RCC 7860 (cell line): ENCODE measurements at regions not wholly inside any gene's neighbourhood (a gene's known extent, or its start where the extent isn't known, plus 50 kb on each side); places are given as distances from the start of the nearest gene placed in this dataset.

ENCODE experiments used
- DNase-seq: peaks from one replicate; pipeline ENCODE4 v3.0.0-alpha.2; 2015; ENCODE audit warnings: low spot score
- FAIRE-seq: peaks from 2 replicates; lab custom pipeline; 2012; peaks lifted over from hg19 to GRCh38; lab: Jason Lieb, UNC

DNA sequence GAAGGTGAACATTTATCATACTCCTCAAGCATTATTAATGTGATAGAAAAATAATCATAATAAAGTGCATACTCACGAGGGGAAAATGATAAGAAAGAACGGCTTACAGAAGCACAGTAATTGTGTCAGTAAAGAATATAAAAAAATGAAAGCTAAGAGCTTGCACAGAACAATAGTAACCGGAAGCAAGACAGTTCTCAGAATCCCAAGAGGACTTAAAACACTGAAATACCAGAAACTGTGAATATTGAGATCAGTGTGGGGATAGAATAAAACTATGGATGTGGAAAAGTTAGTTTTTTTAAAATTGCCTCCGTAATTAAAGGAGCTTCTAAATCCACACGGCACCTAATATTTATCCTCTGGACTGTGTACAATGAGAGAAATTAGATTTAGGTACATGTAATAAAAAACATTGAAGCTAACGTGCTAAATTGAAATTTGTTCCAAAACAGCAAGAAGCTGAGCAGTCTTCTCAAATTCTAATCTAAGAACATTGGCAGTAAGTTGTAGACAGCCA, 482.7 kb downstream of the SLITRK6 start:
- FAIRE-seq (no peak), DNase-seq (no peak)

DNA sequence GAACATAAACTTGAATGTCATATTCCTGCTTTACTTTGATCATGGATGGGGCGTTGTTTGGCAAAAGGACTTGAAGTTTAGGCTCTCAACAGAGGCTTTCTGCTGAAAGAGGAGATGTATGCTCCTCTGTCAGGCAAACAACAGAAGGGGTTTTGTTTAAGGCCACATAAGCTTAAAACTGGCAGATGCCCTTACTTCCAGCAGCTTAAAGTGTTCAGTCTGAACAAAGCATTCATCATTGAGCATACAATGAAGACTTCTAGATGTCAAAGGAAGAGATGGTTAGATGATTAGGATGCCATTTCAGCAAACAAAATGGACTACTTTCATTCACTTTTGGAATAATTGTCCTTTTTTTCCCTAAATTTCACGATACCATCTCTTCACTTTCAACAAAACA, 484.5 kb downstream of the SLITRK6 start:
- DNase-seq (no peak), FAIRE-seq (no peak)

DNA sequence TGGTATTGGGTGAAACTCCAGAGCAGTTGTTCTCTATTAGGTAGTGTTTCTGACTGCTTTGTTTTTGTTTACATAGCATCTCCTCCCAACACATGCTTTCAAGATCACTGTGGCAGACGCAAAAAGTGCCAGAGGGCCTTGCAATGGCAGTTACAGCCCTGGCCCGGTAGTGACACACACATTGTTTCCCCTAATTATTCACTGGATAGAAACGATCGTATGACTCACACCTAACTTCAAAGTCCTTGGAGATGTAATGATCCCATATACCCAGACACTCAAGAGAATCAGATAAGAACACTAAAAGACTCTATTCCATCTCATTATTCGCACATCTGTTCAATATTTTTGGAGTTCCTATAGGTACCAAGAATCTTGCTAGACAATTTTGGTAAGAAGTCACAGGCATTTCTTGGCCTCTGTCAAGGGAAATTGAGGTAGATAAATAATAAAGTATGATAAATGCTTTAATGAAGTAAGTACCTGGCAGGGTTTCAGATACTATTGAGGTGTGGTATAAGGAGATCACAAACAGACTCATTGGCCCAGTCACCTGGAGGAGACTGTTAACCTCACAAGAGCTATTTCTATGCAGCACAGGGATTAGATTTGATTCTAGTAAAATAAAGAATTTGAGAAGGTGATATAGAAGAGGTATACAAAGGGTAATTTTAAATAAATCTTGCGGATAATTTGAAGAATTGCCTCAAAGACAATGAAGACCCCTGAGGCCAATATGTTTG, 485.3 kb downstream of the SLITRK6 start:
- DNase-seq (no peak), FAIRE-seq (no peak)

DNA sequence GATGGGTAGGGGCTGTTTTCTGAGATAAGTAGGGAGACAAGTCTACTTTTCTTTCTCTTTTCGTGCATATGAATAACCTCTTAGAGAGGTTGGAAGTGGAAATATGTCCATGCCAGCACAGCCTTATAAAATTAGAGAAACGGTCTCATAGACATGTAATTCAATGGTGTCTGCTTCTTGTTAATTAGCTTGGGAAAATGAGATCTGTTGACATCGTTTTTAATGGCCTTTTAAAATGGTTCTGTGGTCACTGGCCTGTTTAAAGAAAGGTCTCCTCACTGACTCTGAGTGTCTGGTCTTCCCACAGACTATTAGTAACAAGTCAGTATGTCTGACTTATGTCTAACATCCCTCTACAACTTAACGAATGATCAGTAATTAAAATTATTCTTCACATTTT, 487.1 kb downstream of the SLITRK6 start:
- no peak for DNase-seq
- FAIRE-seq = no peak

DNA sequence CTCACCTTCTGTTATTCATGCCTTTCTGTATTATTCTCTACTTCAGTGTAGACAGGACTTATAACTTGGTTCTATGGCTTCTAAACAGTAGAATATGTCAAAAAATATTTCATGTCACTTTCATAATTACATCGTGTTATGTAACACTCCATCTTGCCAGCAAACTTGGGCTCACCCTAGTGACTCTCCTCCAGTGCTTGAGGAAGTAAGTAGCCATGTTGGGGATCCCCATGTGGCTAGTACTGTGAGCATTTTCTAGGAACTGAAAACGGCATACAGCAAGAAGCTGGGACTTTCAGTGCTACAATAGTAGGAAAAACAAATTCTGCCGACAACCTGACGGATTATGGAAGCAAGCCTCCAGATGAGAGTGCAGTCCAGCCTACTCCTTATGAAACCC, 495.6 kb downstream of the SLITRK6 start:
- no peak for DNase-seq
- no peak for FAIRE-seq

DNA sequence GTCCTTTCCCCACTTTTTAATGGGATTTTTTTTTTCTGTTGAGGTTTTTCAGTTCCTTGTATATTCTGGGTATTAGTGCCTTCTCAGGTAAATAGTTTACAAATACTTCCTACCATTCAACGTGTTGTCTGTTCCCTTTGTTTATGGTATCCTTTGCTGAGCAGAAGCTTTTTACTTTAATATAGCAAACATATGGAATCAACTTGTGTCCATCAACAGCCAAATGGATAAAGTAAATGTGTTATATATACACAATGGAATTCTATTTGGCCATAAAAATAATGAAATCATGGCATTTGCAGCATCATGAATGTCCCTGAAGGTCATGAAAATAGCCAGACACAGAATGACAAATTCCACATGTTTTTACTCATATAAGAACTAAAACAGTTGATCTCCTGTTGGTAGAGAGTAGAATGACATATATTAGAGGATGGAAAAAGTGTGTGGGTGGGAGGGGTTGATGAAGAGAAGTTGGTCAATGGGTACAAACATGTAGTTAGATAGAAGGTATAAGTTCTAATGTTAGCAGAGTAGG, 500.8 kb downstream of the SLITRK6 start:
- FAIRE-seq (no peak), DNase-seq (no peak)

DNA sequence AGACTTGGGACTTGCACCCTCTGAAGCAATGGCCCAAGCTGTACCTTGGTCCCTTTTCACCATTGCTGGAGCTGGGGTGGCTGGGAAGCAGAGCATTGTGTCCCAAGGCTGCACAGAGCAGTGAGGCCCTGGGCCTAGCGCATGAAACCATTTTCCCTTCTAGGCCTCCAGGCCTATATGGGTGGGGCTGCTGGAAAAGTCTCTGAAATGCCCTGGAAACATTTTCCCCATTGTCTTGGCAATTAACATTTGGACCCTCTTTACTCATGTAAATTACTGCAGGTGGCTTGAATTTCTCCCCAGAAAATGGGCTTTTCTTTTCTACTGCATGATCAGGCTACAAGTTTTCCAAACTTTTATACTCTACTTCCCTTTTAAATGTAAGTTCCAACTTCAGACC, 510.5 kb downstream of the SLITRK6 start:
- no peak for FAIRE-seq
- DNase-seq = no peak

DNA sequence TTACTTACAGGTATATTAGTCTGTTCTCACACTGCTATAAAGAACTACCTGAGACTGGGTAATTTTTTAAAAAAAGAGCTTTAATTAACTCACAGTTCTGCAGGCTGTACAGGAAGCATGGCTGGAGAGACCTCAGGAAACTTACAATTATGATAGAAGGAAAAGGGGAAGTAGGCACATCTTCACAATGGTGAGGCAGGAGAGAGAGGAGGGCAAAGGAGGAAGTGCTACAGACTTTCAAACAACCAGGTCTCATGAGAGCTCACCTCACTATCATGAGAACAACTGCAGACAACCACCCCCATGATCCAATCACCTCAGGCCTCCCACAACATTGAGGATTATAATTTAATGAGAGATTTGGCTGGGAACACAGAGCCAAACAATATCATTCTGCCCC, 511.7 kb downstream of the SLITRK6 start:
- DNase-seq = no peak
- no peak for FAIRE-seq

DNA sequence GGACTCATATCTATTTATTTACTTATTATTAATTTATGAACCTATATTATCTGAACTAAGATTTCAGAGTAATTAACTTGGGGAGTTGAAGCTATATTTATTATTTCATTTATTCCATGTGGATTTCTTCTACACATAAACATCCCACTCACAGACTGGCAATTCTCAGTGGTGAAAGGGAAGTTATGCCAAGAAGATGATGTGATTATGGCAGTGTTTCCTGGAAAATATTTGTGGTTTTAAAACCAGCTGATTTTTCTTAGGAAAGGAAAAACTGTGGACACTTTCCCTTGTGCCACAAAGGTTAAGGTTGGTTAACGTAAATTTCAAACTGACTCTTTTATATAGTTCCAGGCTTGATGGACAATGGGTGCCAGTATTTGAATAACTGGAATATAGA, 513.1 kb downstream of the SLITRK6 start:
- DNase-seq (no peak), FAIRE-seq (no peak)

DNA sequence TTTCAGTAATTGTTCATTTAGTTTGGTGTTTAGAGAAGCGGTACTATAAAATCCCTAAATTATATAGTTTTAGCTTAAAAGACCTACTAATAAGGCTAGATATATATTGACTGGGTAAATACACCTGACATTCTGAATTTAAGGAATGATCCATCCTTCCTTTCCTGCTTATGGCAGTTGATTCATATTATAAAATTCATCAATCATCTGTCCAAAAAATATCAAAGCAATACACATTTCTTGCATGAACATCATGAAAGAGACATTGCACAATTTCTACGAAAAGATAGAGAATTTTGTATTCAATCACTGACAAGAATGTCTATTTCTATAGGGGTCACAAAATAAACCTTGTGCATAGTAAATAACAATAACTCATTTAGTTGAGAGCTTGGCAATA, 514.9 kb downstream of the SLITRK6 start:
- DNase-seq (no peak), FAIRE-seq (no peak)

DNA sequence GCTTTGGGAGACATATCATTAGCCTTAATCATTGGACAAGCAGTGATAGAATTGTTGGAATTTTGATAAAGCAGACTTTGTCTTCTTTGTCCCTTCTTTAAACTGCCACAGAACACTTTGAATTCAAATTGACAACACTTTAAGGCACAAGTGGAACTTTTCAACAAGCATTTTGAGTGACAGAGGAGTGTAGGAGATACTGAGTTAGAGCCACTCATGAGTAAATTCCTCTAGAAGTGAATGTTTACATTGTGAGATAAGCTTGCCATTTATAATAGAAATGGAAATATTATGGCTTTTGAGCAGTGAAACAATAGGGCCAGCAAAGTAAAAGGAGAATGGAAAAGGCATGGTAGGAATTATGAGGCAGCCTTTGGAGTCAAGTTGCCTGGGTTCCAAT, 515.8 kb downstream of the SLITRK6 start:
- DNase-seq = no peak
- no peak for FAIRE-seq

DNA sequence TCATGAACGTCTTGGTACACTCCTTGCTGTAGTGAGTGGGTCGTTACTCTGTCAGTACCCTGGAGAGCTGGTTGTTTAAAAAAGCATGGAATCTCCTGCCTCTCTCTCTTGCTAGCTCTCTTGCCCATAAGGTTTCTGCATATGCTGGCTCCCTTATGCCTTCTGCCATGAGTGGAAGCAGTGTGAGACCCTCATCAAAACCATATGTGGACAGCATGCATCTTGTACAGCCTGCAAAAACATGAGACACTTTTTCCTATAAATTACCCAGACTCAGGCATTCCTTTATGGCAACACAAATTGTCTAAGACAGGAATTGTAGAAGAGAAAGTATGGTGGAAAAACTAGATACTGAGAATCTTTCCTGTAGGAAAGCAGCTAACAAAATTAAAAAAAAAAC, 516.3 kb downstream of the SLITRK6 start:
- DNase-seq (no peak), FAIRE-seq (no peak)

DNA sequence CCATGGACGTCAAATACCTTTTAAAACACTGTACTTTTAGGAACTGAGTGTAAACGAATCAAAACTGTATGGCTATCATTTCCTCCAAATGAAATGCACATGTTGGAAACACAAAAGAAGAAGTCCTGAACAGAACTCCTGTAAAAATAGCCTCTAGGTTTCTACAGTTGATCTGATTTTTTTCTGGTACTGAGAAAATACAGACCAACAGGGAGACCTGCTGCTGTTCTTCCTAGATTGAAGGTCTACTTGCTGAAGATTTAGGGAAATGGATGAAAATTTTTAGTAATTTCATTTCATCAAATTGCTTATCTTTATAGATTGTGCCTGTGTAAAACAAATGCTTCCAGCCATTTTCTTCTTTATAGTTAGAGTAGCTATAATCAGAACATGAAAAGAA, 520.4 kb downstream of the SLITRK6 start:
- DNase-seq (no peak), FAIRE-seq (no peak)

DNA sequence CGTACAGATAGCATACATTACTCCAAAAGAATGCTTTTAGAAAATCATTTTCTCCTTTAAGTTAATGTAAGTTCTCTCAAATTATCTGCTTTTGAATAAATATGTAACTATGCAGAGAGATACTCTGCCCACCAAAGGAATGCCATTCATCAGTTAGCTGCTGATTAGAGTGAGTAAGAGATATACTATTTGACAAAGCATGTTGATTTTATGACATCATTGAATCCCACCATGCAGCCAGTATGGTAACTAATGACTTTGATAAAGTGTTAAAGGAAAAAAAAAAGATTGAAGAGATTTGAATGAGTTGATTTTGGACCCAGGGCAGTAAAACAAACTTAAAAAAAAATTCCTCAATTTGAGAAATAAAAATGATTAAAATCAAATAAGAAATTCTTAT, 521.5 kb downstream of the SLITRK6 start:
- peak; percentile 63 for DNase-seq
- no peak for FAIRE-seq

DNA sequence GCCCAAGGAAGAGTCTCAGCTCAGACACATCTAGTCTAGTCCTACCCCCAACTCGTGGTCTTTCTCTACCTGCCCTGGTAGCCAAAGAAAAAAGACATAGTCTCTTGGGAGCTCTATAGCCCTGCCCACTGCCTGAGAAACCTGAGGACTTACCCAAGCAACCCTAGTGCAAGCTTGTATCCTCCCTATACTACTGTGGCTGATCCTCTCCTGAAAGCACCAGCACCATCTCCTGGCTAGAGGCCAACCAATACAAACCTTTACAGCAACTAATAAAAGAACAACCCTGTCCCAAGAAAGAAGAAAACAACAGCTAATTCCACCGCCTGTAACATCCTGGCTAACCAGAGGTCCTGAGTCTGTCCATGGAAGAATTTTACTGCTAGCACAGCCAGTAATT, 532.4 kb downstream of the SLITRK6 start:
- FAIRE-seq = no peak
- DNase-seq = no peak

DNA sequence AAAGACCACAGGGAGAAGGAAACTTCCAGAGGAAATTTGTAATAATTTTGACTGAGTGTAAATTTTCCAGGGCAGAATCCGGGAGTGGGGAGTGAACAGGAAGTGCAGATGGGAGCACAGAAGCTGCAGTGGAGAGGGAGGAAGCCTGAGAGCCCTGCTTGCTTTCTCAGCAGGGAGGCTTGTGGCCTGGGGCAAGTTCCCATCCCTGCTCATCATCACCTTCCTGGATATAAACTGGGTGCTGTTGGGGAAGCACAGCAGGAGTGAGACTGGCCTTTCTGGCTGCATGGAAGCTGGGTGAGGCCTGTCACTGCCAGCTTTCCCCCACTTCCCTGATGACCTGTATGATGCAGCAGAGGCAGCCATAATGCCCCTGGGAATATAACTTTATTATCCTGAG, 532.9 kb downstream of the SLITRK6 start:
- DNase-seq (no peak), FAIRE-seq (no peak)

DNA sequence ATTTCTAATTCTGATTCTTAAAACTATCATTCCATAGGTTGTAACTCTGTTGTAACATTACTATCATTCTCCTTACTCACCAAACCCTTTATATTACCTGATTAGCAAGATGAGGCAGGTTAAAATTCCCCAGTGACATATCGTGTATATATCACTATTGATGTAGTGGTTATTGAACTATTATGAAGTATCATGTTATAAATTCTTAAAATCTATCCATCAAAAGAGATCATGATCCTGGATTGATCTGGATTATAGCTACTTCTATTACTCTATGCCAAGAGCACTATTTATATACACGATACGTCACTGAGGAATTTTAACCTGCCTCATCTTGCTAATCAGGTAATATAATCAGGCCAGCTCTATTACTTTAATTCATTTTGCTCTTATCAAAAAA, 533.9 kb downstream of the SLITRK6 start:
- DNase-seq = no peak
- FAIRE-seq = no peak

DNA sequence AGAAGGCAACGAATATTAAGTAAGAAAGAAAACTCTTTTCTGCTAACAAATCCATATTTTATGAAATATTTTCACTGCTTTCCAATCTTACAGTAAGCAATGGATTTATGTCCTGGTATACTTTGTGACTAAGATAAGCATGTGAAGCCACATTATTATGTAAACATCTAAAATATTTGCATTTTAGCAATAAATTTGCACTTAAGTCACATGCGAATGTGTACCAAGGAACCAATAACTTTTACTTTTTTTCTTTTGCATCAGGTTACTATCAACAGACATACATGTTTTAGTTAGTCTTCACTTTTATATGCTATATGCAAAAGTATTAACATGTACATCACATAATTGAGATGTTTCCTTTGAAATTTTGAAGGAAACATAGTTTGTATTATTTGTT, 536.7 kb downstream of the SLITRK6 start:
- DNase-seq = no peak
- no peak for FAIRE-seq

DNA sequence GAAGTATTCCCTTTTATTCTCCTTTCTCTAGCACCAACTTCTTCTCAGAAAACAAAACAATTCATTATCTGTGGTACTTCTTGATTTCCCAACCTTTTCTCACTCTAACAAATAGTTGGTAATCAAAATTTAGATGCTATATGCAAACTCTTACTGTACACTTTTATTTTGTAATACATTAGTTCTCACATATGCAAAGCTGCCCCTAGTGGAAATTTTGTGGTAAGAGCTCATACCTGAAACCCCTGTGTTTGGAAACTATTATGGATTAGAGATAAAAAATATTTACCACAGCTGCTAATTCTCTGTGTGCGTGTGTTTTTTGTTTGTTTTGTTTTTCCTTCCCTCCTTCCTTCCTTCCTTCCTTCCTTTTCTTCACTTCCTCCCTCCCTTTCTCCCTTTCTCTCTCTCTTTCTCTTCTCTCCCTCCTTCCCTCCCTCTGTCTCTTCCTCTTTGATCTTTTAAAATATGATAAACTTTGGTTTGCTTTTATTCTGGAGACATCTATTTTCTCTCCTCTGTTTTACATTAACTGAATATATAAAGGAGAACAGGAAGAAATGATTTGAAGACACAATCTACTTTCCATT, 537.4 kb downstream of the SLITRK6 start:
- FAIRE-seq (no peak), DNase-seq (peak; percentile 8)

DNA sequence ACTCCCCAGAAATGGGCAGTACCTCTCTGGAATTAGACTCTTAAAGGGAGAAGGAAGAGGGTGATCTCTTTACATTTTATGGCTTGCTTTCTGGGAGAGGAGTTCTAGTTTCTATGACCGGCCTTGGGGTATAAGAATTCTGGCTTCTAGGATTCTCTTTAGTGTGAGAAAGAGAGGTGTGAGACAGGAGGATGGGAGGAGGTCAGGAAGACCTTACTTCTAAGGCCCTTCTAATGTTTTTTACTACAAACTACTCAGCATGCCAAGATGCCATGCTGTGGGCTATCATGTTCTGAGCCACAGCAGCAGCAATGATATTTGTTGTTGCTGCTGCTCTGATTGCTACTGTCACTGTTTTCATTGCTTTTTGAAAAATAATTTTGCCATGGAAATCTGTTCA, 538.3 kb downstream of the SLITRK6 start:
- DNase-seq = no peak
- FAIRE-seq = no peak

DNA sequence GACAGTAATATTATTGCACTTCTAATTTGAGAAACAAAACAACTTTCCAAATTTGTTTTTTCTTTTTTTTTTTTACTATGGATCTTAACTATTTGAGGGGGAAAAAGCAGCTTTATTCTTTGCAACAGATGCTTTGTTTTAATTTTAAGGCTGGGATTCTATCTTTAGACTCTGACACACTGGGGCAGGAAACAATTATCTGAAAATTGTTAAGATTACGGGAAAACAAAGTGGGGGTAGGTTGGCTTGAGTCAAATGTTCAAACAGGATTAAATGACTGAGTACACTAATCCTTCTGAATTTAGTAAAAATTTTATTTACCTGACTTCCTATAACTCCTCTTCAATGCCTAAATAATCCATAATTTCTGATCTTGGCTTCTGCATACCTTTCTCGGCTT, 543.2 kb downstream of the SLITRK6 start:
- DNase-seq (no peak), FAIRE-seq (no peak)

DNA sequence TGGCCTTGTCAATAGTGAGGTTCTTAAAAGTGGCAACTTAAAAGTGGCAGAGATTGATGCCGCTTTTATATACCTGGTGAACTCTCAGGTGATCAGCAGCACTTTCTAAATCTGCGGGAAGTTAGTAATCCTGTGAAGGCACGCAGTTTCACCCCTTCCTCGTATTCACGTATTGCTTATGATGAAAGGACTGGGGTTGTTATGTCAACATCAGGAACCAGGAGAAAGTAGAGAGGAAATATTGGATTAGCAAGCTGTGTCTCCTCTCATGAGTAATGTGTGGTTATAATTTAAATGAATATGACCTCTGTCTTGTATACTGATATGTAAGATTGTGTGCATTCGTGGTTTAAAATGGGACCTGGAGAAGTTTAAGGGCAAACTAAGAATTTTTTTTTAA, 544.6 kb downstream of the SLITRK6 start:
- DNase-seq (no peak), FAIRE-seq (no peak)

DNA sequence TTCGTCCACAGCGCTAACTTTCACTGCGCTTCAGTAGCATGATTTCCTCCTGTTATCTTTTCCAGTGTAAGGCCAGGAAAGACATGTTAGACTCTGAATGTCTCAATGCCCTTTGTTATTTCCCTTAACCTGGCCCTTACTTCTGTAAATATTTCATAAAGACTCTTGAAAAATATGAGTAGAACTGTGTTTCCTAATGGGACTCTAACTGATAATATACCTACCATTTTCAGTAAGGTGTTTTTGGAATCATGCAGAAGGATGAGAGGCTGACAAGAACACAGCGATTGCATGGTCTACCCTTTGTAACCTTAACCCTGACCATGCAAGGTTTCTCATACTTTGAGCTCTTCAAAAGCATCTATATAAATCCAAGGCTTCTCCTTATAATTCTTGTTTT, 550.1 kb downstream of the SLITRK6 start:
- DNase-seq = no peak
- no peak for FAIRE-seq
